Esophagus muscularis mucosa (tissue), 3 donors: ENCODE measurements at regions not wholly inside any gene's neighbourhood (a gene's known extent, or its start where the extent isn't known, plus 50 kb on each side); places are given as distances from the start of the nearest gene placed in this dataset.

Experiments
- CTCF ChIP-seq, 3 experiments: fragments of 200-600 bp in 2 of 3; fragments of 450-650 bp in 1 of 3; sonication (generic) in 2 of 3; IDR thresholded peaks; one replicate each; pipeline ENCODE4 v1.5.1; 2017 to 2019; ENCODE audit warnings: antibody characterized with exemption in 3 of 3, mild to moderate bottlenecking in 2 of 3, moderate library complexity in 1 of 3
- POLR2A ChIP-seq: fragments of 450-650 bp; IDR thresholded peaks from one replicate; pipeline ENCODE4 v1.6.1; 2017; ENCODE audit warnings: antibody characterized with exemption, moderate library complexity, mild to moderate bottlenecking, low read depth

GRCh38 chr4:57443308-57443707 is 333.1 kb upstream of the IGFBP7 start:
- TF ChIP-seq CTCF (IDR thresholded peaks at IDR 0.05): no peak
- TF ChIP-seq POLR2A: no peak
